ENCODE measurements at regions not wholly inside any gene's neighbourhood (a gene's known extent, or its start where the extent isn't known, plus 50 kb on each side); places are given as distances from the start of the nearest gene placed in this dataset.

GRCh38 chr13:65999411-65999810 is 1230.7 kb downstream of the PCDH9 start:
- H3K36me3 ChIP-seq (ENCODE audit: insufficient read depth, low read length) = no peaks in the 10 kb centered on the region
- DNase-seq (ENCODE audit: low read depth) (no peak), FAIRE-seq (no peak)
- no peak overlapping the region for H3K4me3 Mint-ChIP-seq (ENCODE audit: unreplicated experiment)
- H2AFZ ChIP-seq (ENCODE audit: low read depth, low read length) = no peak overlapping the region
- no peaks in the 10 kb centered on the region for H3K4me1 Mint-ChIP-seq (ENCODE audit: low read depth, unreplicated experiment)
- H3K4me3 ChIP-seq (ENCODE audit: insufficient read depth, low read depth, low read length) = no peak overlapping the region
- no peaks in the 10 kb centered on the region for H4K20me1 ChIP-seq (ENCODE audit: insufficient read depth, low read length)
- H3K79me2 ChIP-seq (ENCODE audit: insufficient read depth, low read length) = no peaks in the 10 kb centered on the region
- no peaks in the 10 kb centered on the region for H3K27me3 Mint-ChIP-seq (ENCODE audit: low read depth, unreplicated experiment)
- no peak overlapping the region for H3K9ac ChIP-seq (ENCODE audit: low read length)
- H3K4me1 ChIP-seq (ENCODE audit: insufficient read depth, low read length) = no peaks in the 10 kb centered on the region
- H3K9me3 Mint-ChIP-seq (ENCODE audit: unreplicated experiment) = peaks cover 7% of the 10 kb centered on the region
- no peak overlapping the region for H3K27ac Mint-ChIP-seq (ENCODE audit: unreplicated experiment)
- H3K4me2 ChIP-seq (ENCODE audit: low read length) = no peak overlapping the region
- no peaks in the 10 kb centered on the region for H3K9me3 ChIP-seq (ENCODE audit: insufficient read depth, low read depth, low read length)
- no peak overlapping the region for H3K27ac ChIP-seq (ENCODE audit: low read depth, low read length)
- H3K27me3 ChIP-seq (ENCODE audit: insufficient read depth, low read length) = no peaks in the 10 kb centered on the region
- TF ChIP-seq EZH2 (IDR thresholded peaks at IDR 0.05; ENCODE audit: insufficient read depth, low read length) (no peak), CTCF (IDR thresholded peaks at IDR 0.05; ENCODE audit: insufficient read depth, low read depth, low read length) (no peak)
- no peaks in the 10 kb centered on the region for H3K36me3 Mint-ChIP-seq (ENCODE audit: low read depth, unreplicated experiment)

GRCh38 chr13:65990684-65991083 is 1239.5 kb downstream of the PCDH9 start:
- no peak overlapping the region for H3K4me3 ChIP-seq (ENCODE audit: insufficient read depth, low read depth, low read length)
- Mint-ChIP-seq H3K4me1 (ENCODE audit: low read depth, unreplicated experiment) (no peaks in the 10 kb centered on the region), H3K27ac (ENCODE audit: unreplicated experiment) (no peak overlapping the region), H3K27me3 (ENCODE audit: low read depth, unreplicated experiment) (no peaks in the 10 kb centered on the region), H3K9me3 (ENCODE audit: unreplicated experiment) (peaks cover 3% of the 10 kb centered on the region), H3K4me3 (ENCODE audit: unreplicated experiment) (no peak overlapping the region), H3K36me3 (ENCODE audit: low read depth, unreplicated experiment) (no peaks in the 10 kb centered on the region)
- no peaks in the 10 kb centered on the region for H3K4me1 ChIP-seq (ENCODE audit: insufficient read depth, low read length)
- no peaks in the 10 kb centered on the region for H4K20me1 ChIP-seq (ENCODE audit: insufficient read depth, low read length)
- no peak for TF ChIP-seq EZH2 (IDR thresholded peaks at IDR 0.05; ENCODE audit: insufficient read depth, low read length)
- no peaks in the 10 kb centered on the region for H3K36me3 ChIP-seq (ENCODE audit: insufficient read depth, low read length)
- H3K9ac ChIP-seq (ENCODE audit: low read length) = no peak overlapping the region
- H3K27me3 ChIP-seq (ENCODE audit: insufficient read depth, low read length) = no peaks in the 10 kb centered on the region
- no peak overlapping the region for H3K27ac ChIP-seq (ENCODE audit: low read depth, low read length)
- DNase-seq (ENCODE audit: low read depth) (no peak), FAIRE-seq (no peak)
- H2AFZ ChIP-seq (ENCODE audit: low read depth, low read length) = no peak overlapping the region
- H3K79me2 ChIP-seq (ENCODE audit: insufficient read depth, low read length) = no peaks in the 10 kb centered on the region
- no peak overlapping the region for H3K4me2 ChIP-seq (ENCODE audit: low read length)
- no peaks in the 10 kb centered on the region for H3K9me3 ChIP-seq (ENCODE audit: insufficient read depth, low read depth, low read length)

- H3K36me3 ChIP-seq (ENCODE audit: insufficient read depth, low read length) = no peaks in the 10 kb centered on the region
- DNase-seq (ENCODE audit: low read depth) (no peak), FAIRE-seq (no peak)
- no peak overlapping the region for H3K4me3 ChIP-seq (ENCODE audit: insufficient read depth, low read depth, low read length)
- no peak overlapping the region for H2AFZ ChIP-seq (ENCODE audit: low read depth, low read length)
- Mint-ChIP-seq H3K4me3 (ENCODE audit: unreplicated experiment) (no peak overlapping the region), H3K36me3 (ENCODE audit: low read depth, unreplicated experiment) (no peaks in the 10 kb centered on the region), H3K9me3 (ENCODE audit: unreplicated experiment) (no peaks in the 10 kb centered on the region), H3K27ac (ENCODE audit: unreplicated experiment) (peak overlapping the region; percentile 41), H3K27me3 (ENCODE audit: low read depth, unreplicated experiment) (no peaks in the 10 kb centered on the region), H3K4me1 (ENCODE audit: low read depth, unreplicated experiment) (no peaks in the 10 kb centered on the region)
- no peaks in the 10 kb centered on the region for H4K20me1 ChIP-seq (ENCODE audit: insufficient read depth, low read length)
- no peak overlapping the region for H3K4me2 ChIP-seq (ENCODE audit: low read length)
- no peaks in the 10 kb centered on the region for H3K27me3 ChIP-seq (ENCODE audit: insufficient read depth, low read length)
- no peaks in the 10 kb centered on the region for H3K79me2 ChIP-seq (ENCODE audit: insufficient read depth, low read length)
- H3K9me3 ChIP-seq (ENCODE audit: insufficient read depth, low read depth, low read length) = no peaks in the 10 kb centered on the region
- no peak for TF ChIP-seq CTCF (IDR thresholded peaks at IDR 0.05; ENCODE audit: insufficient read depth, low read depth, low read length)
- TF ChIP-seq EZH2 (IDR thresholded peaks at IDR 0.05; ENCODE audit: insufficient read depth, low read length) = no peak
- H3K9ac ChIP-seq (ENCODE audit: low read length) = no peak overlapping the region
- no peak overlapping the region for H3K27ac ChIP-seq (ENCODE audit: low read depth, low read length)
- no peaks in the 10 kb centered on the region for H3K4me1 ChIP-seq (ENCODE audit: insufficient read depth, low read length)
Measured at GRCh38 chr13:65985612-65986011, 1244.5 kb downstream of the PCDH9 start.

Data from astrocyte (in vitro differentiated cells and primary cell).